ENCODE measurements at regions not wholly inside any gene's neighbourhood (a gene's known extent, or its start where the extent isn't known, plus 50 kb on each side); places are given as distances from the start of the nearest gene placed in this dataset.
"Not testable (repeated sequence)": the region's sequence is repeated elsewhere in the genome, so short reads cannot be mapped to it uniquely, and the experiment has no call there.

GRCh38 chr17:22517716-22518115 lies 825.4 kb downstream of the KCNJ18 start:
- ATAC-seq (no peak), DNase-seq (no peak)
- no peaks in the 10 kb centered on the region for H3K9me3 ChIP-seq
- TF ChIP-seq, protein P1, sequence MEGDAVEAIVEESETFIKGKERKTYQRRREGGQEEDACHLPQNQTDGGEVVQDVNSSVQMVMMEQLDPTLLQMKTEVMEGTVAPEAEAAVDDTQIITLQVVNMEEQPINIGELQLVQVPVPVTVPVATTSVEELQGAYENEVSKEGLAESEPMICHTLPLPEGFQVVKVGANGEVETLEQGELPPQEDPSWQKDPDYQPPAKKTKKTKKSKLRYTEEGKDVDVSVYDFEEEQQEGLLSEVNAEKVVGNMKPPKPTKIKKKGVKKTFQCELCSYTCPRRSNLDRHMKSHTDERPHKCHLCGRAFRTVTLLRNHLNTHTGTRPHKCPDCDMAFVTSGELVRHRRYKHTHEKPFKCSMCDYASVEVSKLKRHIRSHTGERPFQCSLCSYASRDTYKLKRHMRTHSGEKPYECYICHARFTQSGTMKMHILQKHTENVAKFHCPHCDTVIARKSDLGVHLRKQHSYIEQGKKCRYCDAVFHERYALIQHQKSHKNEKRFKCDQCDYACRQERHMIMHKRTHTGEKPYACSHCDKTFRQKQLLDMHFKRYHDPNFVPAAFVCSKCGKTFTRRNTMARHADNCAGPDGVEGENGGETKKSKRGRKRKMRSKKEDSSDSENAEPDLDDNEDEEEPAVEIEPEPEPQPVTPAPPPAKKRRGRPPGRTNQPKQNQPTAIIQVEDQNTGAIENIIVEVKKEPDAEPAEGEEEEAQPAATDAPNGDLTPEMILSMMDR (IDR thresholded peaks at IDR 0.05), result no peak
- no peaks in the 10 kb centered on the region for H3K4me1 ChIP-seq
- H3K27me3 ChIP-seq, result no peaks in the 10 kb centered on the region
- no peak overlapping the region for H3K27ac ChIP-seq
- intact Hi-C loops (cut with DNase I), result no loop called here
- H3K4me3 ChIP-seq, result no peak overlapping the region
- H3K36me3 ChIP-seq, result no peaks in the 10 kb centered on the region

DNA sequence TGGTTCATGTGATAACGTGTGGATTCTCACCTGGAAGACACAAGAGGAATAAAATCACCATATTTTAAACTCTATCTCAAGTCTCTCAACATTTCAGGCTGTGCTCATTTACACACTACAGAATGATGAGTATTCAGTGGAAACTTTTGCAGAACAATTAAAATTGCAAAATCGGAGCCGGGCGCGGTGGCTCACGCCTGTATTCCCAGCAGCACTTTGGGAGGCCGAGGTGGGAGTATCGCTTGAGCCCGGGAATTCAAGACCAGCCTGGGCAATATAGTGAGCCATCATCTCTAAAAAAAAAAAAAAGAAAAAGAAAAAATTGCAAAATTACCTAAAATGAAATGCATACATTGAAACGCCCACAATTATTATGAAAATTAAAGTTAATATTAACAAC lies 825.9 kb downstream of the KCNJ18 start:
- intact Hi-C loops (cut with DNase I), result no loop called here
- ATAC-seq, result no peak

DNA sequence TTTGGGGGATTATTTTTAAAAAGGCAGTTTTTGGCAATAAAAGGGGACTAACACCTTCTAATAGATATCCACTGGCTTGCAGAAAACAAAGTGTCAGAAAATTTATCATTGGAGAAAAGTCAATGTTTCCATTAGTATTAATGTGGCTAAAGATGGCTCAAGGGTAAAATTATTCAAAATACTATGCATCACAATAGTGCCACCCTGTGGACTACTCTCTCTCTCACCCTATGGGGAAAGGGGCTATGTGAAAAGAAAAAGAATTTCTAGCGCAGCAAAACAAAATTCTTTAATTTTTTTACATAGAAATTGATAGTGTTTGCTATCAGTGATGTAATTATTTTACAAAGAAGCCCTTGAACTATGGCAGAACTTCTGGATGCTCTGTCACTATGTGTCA lies 856.5 kb downstream of the KCNJ18 start:
- intact Hi-C loops (cut with DNase I), result not testable (repeated sequence)

More for the DNA sequence above, 825.9 kb downstream of the KCNJ18 start:
- Histone ChIP-seq H3K4me3 (no peak overlapping the region), H3K36me3 (no peaks in the 10 kb centered on the region), H3K27me3 (no peaks in the 10 kb centered on the region), H3K9me3 (no peaks in the 10 kb centered on the region), H3K27ac (no peak overlapping the region), H3K4me1 (no peaks in the 10 kb centered on the region)
- TF ChIP-seq, protein P1 (IDR thresholded peaks at IDR 0.05), result no peak
- no peak for DNase-seq

DNA sequence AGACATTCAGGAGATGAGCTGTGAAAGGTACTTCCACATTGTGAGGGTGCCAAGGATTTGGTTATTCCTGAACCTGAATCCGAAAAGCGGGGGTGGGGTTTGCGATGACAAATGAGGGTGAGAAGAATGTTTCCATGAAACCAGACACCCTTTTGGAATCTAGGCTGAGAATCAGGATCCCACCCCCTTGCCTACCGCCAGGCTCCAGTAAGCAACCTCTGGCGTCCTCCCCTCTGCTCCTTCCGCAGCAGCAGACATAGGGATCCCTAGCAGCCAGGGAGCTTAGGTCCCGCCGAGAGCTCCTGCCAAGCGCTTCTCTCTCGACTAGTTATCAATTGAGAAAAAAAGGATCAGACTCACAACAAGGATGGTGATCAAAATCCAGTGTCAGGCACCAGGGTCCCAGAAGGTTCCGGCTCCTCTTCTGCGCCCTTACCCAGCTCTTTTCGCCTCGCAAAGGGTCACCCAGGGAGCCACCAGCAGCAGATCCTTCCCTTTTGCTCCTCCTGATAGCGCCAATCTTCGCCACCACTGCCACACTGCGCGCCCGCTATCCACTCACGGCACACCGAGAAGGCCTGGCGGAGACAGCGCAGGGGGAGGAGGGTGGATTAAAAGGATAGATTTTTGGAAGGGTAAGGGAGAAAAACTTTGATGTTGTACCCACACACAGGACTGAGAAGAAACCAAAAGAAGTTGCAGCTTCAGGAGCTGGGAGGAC lies 859.5 kb downstream of the KCNJ18 start:
- H3K36me3 ChIP-seq; ATAC-seq; H3K4me3 ChIP-seq; H3K9me3 ChIP-seq; DNase-seq; H3K27me3 ChIP-seq; H3K27ac ChIP-seq; H3K4me1 ChIP-seq; intact Hi-C loops (cut with DNase I): not testable (repeated sequence)

More for the DNA sequence above, 856.5 kb downstream of the KCNJ18 start:
- DNase-seq, H3K27ac ChIP-seq, H3K4me1 ChIP-seq, H3K9me3 ChIP-seq, H3K36me3 ChIP-seq, H3K27me3 ChIP-seq, H3K4me3 ChIP-seq, ATAC-seq: not testable (repeated sequence)

GRCh38 chr17:22569459-22570143 lies 877.3 kb downstream of the KCNJ18 start:
- no peak for DNase-seq

DNA sequence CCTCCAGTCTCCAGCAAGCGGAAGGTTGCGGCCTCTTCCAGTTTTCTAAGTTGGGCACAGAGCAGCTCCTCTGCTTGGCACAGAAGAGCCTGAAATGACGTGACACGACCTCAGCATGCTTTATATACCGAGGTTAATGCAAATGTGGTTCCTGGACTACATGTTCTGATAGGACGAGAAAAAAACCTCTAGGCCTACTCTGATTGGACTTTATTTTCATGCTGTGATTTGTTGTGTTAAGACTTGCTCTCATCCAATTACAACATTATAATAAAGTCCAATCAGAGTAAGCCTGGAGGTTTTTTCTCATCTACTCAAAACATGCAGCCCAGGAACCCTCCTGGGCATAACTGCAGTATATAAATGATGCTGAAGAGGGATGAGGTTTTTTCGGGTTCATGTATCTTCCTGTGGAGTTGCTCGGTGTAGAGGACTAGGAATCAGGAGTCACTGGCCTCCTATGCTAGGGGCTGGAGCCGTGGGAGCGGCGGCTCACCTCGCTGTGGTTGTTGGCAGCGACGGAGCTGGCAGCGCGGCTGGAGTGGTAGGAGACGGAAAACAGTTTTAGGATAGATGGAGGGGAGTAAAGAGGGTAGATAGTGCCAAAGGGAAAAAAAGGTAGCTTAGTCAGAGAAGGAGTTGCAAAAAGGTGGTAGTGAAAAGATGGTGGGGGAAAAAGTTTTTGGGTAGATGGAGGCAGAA lies 878.0 kb downstream of the KCNJ18 start:
- H3K9me3 ChIP-seq, result no peaks in the 10 kb centered on the region
- H3K4me3 ChIP-seq, result no peak overlapping the region
- no peak for ATAC-seq
- no peak for DNase-seq
- TF ChIP-seq, protein P1 (IDR thresholded peaks at IDR 0.05), result no peak
- no peak overlapping the region for H3K27ac ChIP-seq
- H3K27me3 ChIP-seq, result no peaks in the 10 kb centered on the region
- H3K36me3 ChIP-seq, result no peaks in the 10 kb centered on the region
- H3K4me1 ChIP-seq, result no peaks in the 10 kb centered on the region
- intact Hi-C loops (cut with DNase I), result no loop called here

More at GRCh38 chr17:22569459-22570143, 877.3 kb downstream of the KCNJ18 start:
- Histone ChIP-seq H3K36me3 (no peaks in the 10 kb centered on the region), H3K4me1 (no peaks in the 10 kb centered on the region), H3K27me3 (no peaks in the 10 kb centered on the region), H3K27ac (no peak overlapping the region), H3K4me3 (no peak overlapping the region), H3K9me3 (no peaks in the 10 kb centered on the region)
- intact Hi-C loops (cut with DNase I), result no loop called here
- TF ChIP-seq, protein P1 (IDR thresholded peaks at IDR 0.05), result no peak
- no peak for ATAC-seq

Measured in upper lobe of right lung (tissue), 1 donor.